Loucy (cell line): ENCODE measurements at regions not wholly inside any gene's neighbourhood (a gene's known extent, or its start where the extent isn't known, plus 50 kb on each side); places are given as distances from the start of the nearest gene placed in this dataset.

ENCODE experiments used
- EZH2phosphoT487 ChIP-seq: fragments of 200-600 bp; IDR thresholded peaks from 2 replicates; pipeline ENCODE4 v1.6.1; 2018; ENCODE audit warnings: antibody characterized with exemption, mild to moderate bottlenecking, moderate library complexity, borderline replicate concordance
- TF ChIP-seq, protein P1 (sequence below): fragments of 200-600 bp; sonication (generic); conservative IDR thresholded peaks from 2 replicates; pipeline ENCODE4 v1.5.1; 2014; ENCODE audit warnings: mild to moderate bottlenecking, antibody characterized with exemption, low read length

- TF ChIP-seq, protein P1, sequence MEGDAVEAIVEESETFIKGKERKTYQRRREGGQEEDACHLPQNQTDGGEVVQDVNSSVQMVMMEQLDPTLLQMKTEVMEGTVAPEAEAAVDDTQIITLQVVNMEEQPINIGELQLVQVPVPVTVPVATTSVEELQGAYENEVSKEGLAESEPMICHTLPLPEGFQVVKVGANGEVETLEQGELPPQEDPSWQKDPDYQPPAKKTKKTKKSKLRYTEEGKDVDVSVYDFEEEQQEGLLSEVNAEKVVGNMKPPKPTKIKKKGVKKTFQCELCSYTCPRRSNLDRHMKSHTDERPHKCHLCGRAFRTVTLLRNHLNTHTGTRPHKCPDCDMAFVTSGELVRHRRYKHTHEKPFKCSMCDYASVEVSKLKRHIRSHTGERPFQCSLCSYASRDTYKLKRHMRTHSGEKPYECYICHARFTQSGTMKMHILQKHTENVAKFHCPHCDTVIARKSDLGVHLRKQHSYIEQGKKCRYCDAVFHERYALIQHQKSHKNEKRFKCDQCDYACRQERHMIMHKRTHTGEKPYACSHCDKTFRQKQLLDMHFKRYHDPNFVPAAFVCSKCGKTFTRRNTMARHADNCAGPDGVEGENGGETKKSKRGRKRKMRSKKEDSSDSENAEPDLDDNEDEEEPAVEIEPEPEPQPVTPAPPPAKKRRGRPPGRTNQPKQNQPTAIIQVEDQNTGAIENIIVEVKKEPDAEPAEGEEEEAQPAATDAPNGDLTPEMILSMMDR: no peak
- TF ChIP-seq EZH2phosphoT487: no peak
Observed at GRCh38 chr2:3066831-3067230, 310.8 kb downstream of the EIPR1 start.
